H9 (cell line): ENCODE measurements at regions not wholly inside any gene's neighbourhood (a gene's known extent, or its start where the extent isn't known, plus 50 kb on each side); places are given as distances from the start of the nearest gene placed in this dataset.

Source experiments
- DNase-seq: peaks from one replicate; pipeline ENCODE4 v3.0.0-alpha.2; 2017
- H2AFZ ChIP-seq: one replicate; pipeline ENCODE4 v1.6.1; 2013; ENCODE audit warnings: mild to moderate bottlenecking, low read length, control low read depth, moderate library complexity
- H2AK5ac ChIP-seq: 2 replicates; pipeline ENCODE4 v1.6.1; 2013; ENCODE audit warnings: low read length, control low read depth, mixed read lengths; ENCODE audit not compliant: insufficient read length
- H2BK120ac ChIP-seq: one replicate; pipeline ENCODE4 v1.6.1; 2013; ENCODE audit warnings: low read depth, mild to moderate bottlenecking, low read length, control low read depth, inconsistent platforms; ENCODE audit not compliant: poor library complexity, severe bottlenecking
- H2BK12ac ChIP-seq: 2 replicates; pipeline ENCODE4 v1.6.1; 2013; ENCODE audit warnings: low read length, control low read depth, mixed read lengths, low read depth; ENCODE audit not compliant: insufficient read length
- H2BK15ac ChIP-seq: 2 replicates; pipeline ENCODE4 v1.6.1; 2013; ENCODE audit warnings: low read depth, low read length, control low read depth
- H2BK20ac ChIP-seq: one replicate; pipeline ENCODE4 v1.6.1; 2013; ENCODE audit warnings: low read depth, mild to moderate bottlenecking, low read length, control low read depth, inconsistent platforms; ENCODE audit not compliant: poor library complexity, severe bottlenecking
- H2BK5ac ChIP-seq: 2 replicates; pipeline ENCODE4 v1.6.1; 2013; ENCODE audit warnings: low read length, control low read depth, mixed read lengths; ENCODE audit not compliant: insufficient read length
- H3K14ac ChIP-seq: 2 replicates; pipeline ENCODE4 v1.6.1; 2013; ENCODE audit warnings: low read length, control low read depth; ENCODE audit not compliant: insufficient read depth
- H3K18ac ChIP-seq: 2 replicates; pipeline ENCODE4 v1.6.1; 2013; ENCODE audit warnings: low read depth, mild to moderate bottlenecking, mixed read lengths, low read length, control low read depth; ENCODE audit not compliant: insufficient read length
- H3K23ac ChIP-seq: 2 replicates; pipeline ENCODE4 v1.6.1; 2013; ENCODE audit warnings: low read length, control low read depth, mixed read lengths, low read depth; ENCODE audit not compliant: insufficient read length
- H3K23me2 ChIP-seq: 2 replicates; pipeline ENCODE4 v1.6.1; 2013; ENCODE audit warnings: low read depth, mild to moderate bottlenecking, mixed read lengths, low read length, control low read depth; ENCODE audit not compliant: insufficient read length, poor library complexity, severe bottlenecking
- H3K27ac ChIP-seq: 2 replicates; pipeline ENCODE4 v1.5.1; 2013; ENCODE audit warnings: low read length, control low read depth, mixed read lengths, low read depth; ENCODE audit not compliant: insufficient read length
- H3K27me3 ChIP-seq: 2 replicates; pipeline ENCODE4 v1.6.1; 2013; ENCODE audit warnings: low read length, control low read depth, inconsistent platforms; ENCODE audit not compliant: insufficient read depth
- H3K4ac ChIP-seq: 2 replicates; pipeline ENCODE4 v1.6.1; 2013; ENCODE audit warnings: low read depth, mild to moderate bottlenecking, control low read depth, inconsistent platforms, low read length, moderate library complexity
- H3K4me1 ChIP-seq: 2 replicates; pipeline ENCODE4 v1.6.1; 2013; ENCODE audit warnings: low read length, control low read depth, inconsistent platforms; ENCODE audit not compliant: insufficient read depth
- H3K4me2 ChIP-seq: 2 replicates; pipeline ENCODE4 v1.6.1; 2013; ENCODE audit warnings: low read length, control low read depth, mixed read lengths; ENCODE audit not compliant: insufficient read length, insufficient read depth
- H3K56ac ChIP-seq: 2 replicates; pipeline ENCODE4 v1.6.1; 2013; ENCODE audit warnings: low read depth, mild to moderate bottlenecking, mixed read lengths, low read length, control low read depth; ENCODE audit not compliant: insufficient read length
- H3K79me1 ChIP-seq: 2 replicates; pipeline ENCODE4 v1.6.1; 2013; ENCODE audit warnings: low read depth, mild to moderate bottlenecking, moderate library complexity, low read length, control low read depth, inconsistent platforms; ENCODE audit not compliant: insufficient read depth, poor library complexity, severe bottlenecking
- H3K79me2 ChIP-seq: 2 replicates; pipeline ENCODE4 v1.6.1; 2013; ENCODE audit warnings: low read length, control low read depth, inconsistent platforms; ENCODE audit not compliant: insufficient read depth
- H3K9ac ChIP-seq: 2 replicates; pipeline ENCODE4 v1.6.1; 2013; ENCODE audit warnings: low read length, control low read depth, mixed read lengths; ENCODE audit not compliant: insufficient read length; ENCODE audit errors: extremely low read depth
- H3K9me3 ChIP-seq: one replicate; pipeline ENCODE4 v1.6.1; 2013; ENCODE audit warnings: low read depth, low read length, inconsistent platforms; ENCODE audit not compliant: control insufficient read depth
- H3T11ph ChIP-seq: one replicate; pipeline ENCODE4 v1.6.1; 2013; ENCODE audit warnings: mild to moderate bottlenecking, low read length, control low read depth, inconsistent platforms
- H4K20me1 ChIP-seq: one replicate; pipeline ENCODE4 v1.6.1; 2013; ENCODE audit not compliant: control insufficient read depth, insufficient read length, insufficient read depth
- H4K5ac ChIP-seq: 2 replicates; pipeline ENCODE4 v1.6.1; 2013; ENCODE audit warnings: low read depth, mild to moderate bottlenecking, mixed read lengths, low read length, control low read depth; ENCODE audit not compliant: insufficient read length
- H4K8ac ChIP-seq: replicated peaks from 2 replicates; pipeline ENCODE4 v1.6.1; 2013; ENCODE audit warnings: low read length, control low read depth, mixed read lengths, low read depth; ENCODE audit not compliant: insufficient read length
- H4K91ac ChIP-seq: 2 replicates; pipeline ENCODE4 v1.6.1; 2013; ENCODE audit warnings: low read depth, mild to moderate bottlenecking, moderate library complexity, mixed read lengths, low read length, control low read depth; ENCODE audit not compliant: insufficient read length
- H3K27ac Mint-ChIP-seq, 3 experiments: 2 replicates in 2 of 3; 3 replicates in 1 of 3; pipeline ENCODE4 v1.8.0; 2020 to 2021; ENCODE audit warnings: mixed read lengths in 3 of 3, mild to moderate bottlenecking in 1 of 3, moderate library complexity in 1 of 3
- H3K27me3 Mint-ChIP-seq: 2 replicates; pipeline ENCODE4 v1.8.0; 2021; ENCODE audit warnings: low read depth, mild to moderate bottlenecking, moderate library complexity, mixed read lengths
- H3K36me3 Mint-ChIP-seq, 3 experiments: 2 replicates in 2 of 3; 3 replicates in 1 of 3; pipeline ENCODE4 v1.8.0; 2020 to 2021; ENCODE audit warnings: low read depth in 3 of 3, mixed read lengths in 3 of 3; ENCODE audit not compliant: insufficient read depth in 1 of 3
- H3K4me1 Mint-ChIP-seq, 2 experiments: 2 replicates each; pipeline ENCODE4 v1.8.0; 2020; ENCODE audit warnings: mixed read lengths in 2 of 2
- H3K4me3 Mint-ChIP-seq, 2 experiments: 2 replicates in 1 of 2; 3 replicates in 1 of 2; pipeline ENCODE4 v1.8.0; 2020 to 2021; ENCODE audit warnings: mild to moderate bottlenecking in 2 of 2, mixed read lengths in 2 of 2, moderate library complexity in 1 of 2
- H3K9me3 Mint-ChIP-seq, 2 experiments: 2 replicates in 1 of 2; 3 replicates in 1 of 2; pipeline ENCODE4 v1.8.0; 2020; ENCODE audit warnings: mild to moderate bottlenecking in 2 of 2, mixed read lengths in 2 of 2, moderate library complexity in 1 of 2
- WGBS: extraction: QIAGEN DNeasy Blood & Tissue Kit; methylation state at CpG from one replicate; pipeline ENCODE4 v1.1.7; 2013; ENCODE audit warnings: missing lambda C conversion rate, low lambda C conversion rate, mixed read lengths; ENCODE audit not compliant: insufficient read length; ENCODE audit errors: extremely low coverage; 5-methylcytosine and 5-hydroxymethylcytosine counted together
- TF ChIP-seq, protein P1 (sequence below): fragments of 200-600 bp; sonication (generic); conservative IDR thresholded peaks from 3 replicates; pipeline ENCODE4 v1.8.0; 2021; ENCODE audit warnings: antibody characterized with exemption, mild to moderate bottlenecking

DNA sequence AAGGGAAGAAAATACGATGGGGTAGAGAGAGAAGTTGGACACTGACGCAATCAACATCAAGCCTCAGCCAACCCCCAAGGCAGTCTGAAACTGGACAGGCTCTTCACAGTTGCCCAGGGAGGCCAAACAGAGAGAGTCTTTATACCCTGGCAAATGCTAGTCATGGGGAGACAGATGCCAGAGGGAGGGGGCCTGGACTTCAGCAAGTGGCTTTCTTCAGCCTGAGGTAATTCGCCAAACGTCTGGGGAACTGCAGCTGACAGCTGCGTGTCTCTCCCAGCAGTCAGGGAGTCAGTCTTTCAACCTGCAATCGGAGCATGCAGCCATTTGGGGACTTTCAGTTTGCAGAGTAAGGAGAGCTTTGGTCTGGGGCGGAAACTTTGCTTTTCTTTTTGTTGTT, 521.6 kb downstream of the TRIML1 start:
- H3K27ac Mint-ChIP-seq, result peak overlapping the region in 1 of 3 experiments; percentile 12; a peak in 1 of 7 replicates
- Histone ChIP-seq H4K20me1 (no peaks in the 10 kb centered on the region), H4K5ac (no peak overlapping the region), H3K4me2 (no peak overlapping the region), H3K18ac (no peak overlapping the region), H2BK120ac (no peak overlapping the region), H3K27me3 (no peaks in the 10 kb centered on the region), H3K23me2 (no peaks in the 10 kb centered on the region), H3K23ac (no peak overlapping the region), H3K4me1 (no peaks in the 10 kb centered on the region), H4K8ac (no peak overlapping the region), H3K4ac (no peak overlapping the region), H2BK20ac (no peak overlapping the region), H3K14ac (no peak overlapping the region), H3K9ac (no peak overlapping the region), H2BK15ac (no peak overlapping the region), H2BK12ac (no peak overlapping the region), H3K27ac (no peak overlapping the region), H2AK5ac (no peak overlapping the region), H3K9me3 (no peaks in the 10 kb centered on the region), H3K79me2 (no peaks in the 10 kb centered on the region), H2BK5ac (no peak overlapping the region), H3K79me1 (no peaks in the 10 kb centered on the region), H3K56ac (no peak overlapping the region), H4K91ac (no peak overlapping the region), H2AFZ (no peak overlapping the region), H3T11ph (no peak overlapping the region)
- H3K9me3 Mint-ChIP-seq, result no peaks in the 10 kb centered on the region
- no peak for DNase-seq
- no peak overlapping the region for H3K4me3 Mint-ChIP-seq
- H3K27me3 Mint-ChIP-seq, result no peaks in the 10 kb centered on the region
- peaks cover 9 to 21% of the 10 kb centered on the region in 2 experiments for H3K4me1 Mint-ChIP-seq
- WGBS, result no CpG with 5 or more reads among the region's 7 CpGs
- H3K36me3 Mint-ChIP-seq, result no peaks in the 10 kb centered on the region
- TF ChIP-seq, protein P1, sequence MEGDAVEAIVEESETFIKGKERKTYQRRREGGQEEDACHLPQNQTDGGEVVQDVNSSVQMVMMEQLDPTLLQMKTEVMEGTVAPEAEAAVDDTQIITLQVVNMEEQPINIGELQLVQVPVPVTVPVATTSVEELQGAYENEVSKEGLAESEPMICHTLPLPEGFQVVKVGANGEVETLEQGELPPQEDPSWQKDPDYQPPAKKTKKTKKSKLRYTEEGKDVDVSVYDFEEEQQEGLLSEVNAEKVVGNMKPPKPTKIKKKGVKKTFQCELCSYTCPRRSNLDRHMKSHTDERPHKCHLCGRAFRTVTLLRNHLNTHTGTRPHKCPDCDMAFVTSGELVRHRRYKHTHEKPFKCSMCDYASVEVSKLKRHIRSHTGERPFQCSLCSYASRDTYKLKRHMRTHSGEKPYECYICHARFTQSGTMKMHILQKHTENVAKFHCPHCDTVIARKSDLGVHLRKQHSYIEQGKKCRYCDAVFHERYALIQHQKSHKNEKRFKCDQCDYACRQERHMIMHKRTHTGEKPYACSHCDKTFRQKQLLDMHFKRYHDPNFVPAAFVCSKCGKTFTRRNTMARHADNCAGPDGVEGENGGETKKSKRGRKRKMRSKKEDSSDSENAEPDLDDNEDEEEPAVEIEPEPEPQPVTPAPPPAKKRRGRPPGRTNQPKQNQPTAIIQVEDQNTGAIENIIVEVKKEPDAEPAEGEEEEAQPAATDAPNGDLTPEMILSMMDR, result no peak
